H1 (cell line): ENCODE measurements at regions not wholly inside any gene's neighbourhood (a gene's known extent, or its start where the extent isn't known, plus 50 kb on each side); places are given as distances from the start of the nearest gene placed in this dataset.

Experiments
- CTCF ChIA-PET: fragments of 300-600 bp; sonication (Branson Sonifier 250); formaldehyde crosslinking; loops from one replicate; lab custom pipeline; 2021; ENCODE audit not compliant: partially characterized antibody; lab: Charles Lee
- POLR2A ChIA-PET: fragments of 300-600 bp; sonication (Branson Sonifier 250); formaldehyde crosslinking; loops from one replicate; lab custom pipeline; 2021; ENCODE audit warnings: inconsistent platforms; ENCODE audit not compliant: partially characterized antibody; lab: Charles Lee
- DNase-seq, 2 experiments: peaks; one replicate each; pipeline versions ENCODE4 v3.0.0 to v3.0.0-alpha.2; 2010 to 2022; ENCODE audit warnings: low spot score in 2 of 2, low read depth in 1 of 2, mixed read lengths in 1 of 2
- FAIRE-seq: peaks from 2 replicates; lab custom pipeline; 2011; peaks lifted over from hg19 to GRCh38; lab: Jason Lieb, UNC
- H2AFZ ChIP-seq: 2 replicates; pipeline ENCODE4 v1.8.1; 2012; ENCODE audit warnings: low read length, inconsistent platforms
- H2AK5ac ChIP-seq: 2 replicates; pipeline ENCODE4 v1.6.1; 2013; ENCODE audit warnings: low read depth, low read length
- H2BK120ac ChIP-seq: replicated peaks from 2 replicates; pipeline ENCODE3; 2013; ENCODE audit warnings: low read depth, low read length, inconsistent platforms
- H2BK12ac ChIP-seq: 2 replicates; pipeline ENCODE4 v1.6.1; 2013; ENCODE audit warnings: low read depth, low read length
- H2BK15ac ChIP-seq: 2 replicates; pipeline ENCODE4 v1.6.1; 2013; ENCODE audit warnings: low read length
- H2BK20ac ChIP-seq: 2 replicates; pipeline ENCODE4 v1.6.1; 2013; ENCODE audit warnings: low read length
- H2BK5ac ChIP-seq: 2 replicates; pipeline ENCODE4 v1.6.1; 2013; ENCODE audit warnings: low read depth, low read length
- H3K14ac ChIP-seq: 2 replicates; pipeline ENCODE4 v1.6.1; 2013; ENCODE audit warnings: inconsistent platforms; ENCODE audit not compliant: insufficient read length
- H3K18ac ChIP-seq: 2 replicates; pipeline ENCODE4 v1.6.1; 2013; ENCODE audit warnings: low read length; ENCODE audit errors: extremely low read depth
- H3K23ac ChIP-seq: 2 replicates; pipeline ENCODE4 v1.6.1; 2013; ENCODE audit warnings: inconsistent platforms; ENCODE audit not compliant: insufficient read length
- H3K23me2 ChIP-seq: 2 replicates; pipeline ENCODE4 v1.6.1; 2013; ENCODE audit warnings: low read depth, low read length
- H3K27ac ChIP-seq: 2 replicates; pipeline ENCODE4 v1.6.1; 2011; ENCODE audit warnings: low read depth, low read length, inconsistent platforms
- H3K27me3 ChIP-seq, 4 experiments: replicated peaks in 1 of 4; 1 replicate in 1 of 4; 2 replicates in 3 of 4; pipeline versions ENCODE4 v1.6.1 to v1.8.1; 2011 to 2013; ENCODE audit warnings: low read length in 3 of 4, mild to moderate bottlenecking in 3 of 4, inconsistent platforms in 2 of 4, mixed read lengths in 2 of 4, moderate library complexity in 1 of 4; ENCODE audit not compliant: control insufficient read depth in 3 of 4, insufficient read depth in 3 of 4; ENCODE audit errors: extremely low read depth in 1 of 4
- H3K36me3 ChIP-seq, 4 experiments: 2 replicates each; pipeline versions ENCODE4 v1.6.1 to v1.8.1; 2011 to 2013; ENCODE audit warnings: mild to moderate bottlenecking in 4 of 4, low read length in 3 of 4, moderate library complexity in 2 of 4, control low read depth in 1 of 4, inconsistent platforms in 1 of 4; ENCODE audit not compliant: insufficient read depth in 4 of 4, control insufficient read depth in 2 of 4
- H3K4ac ChIP-seq: replicated peaks from 2 replicates; pipeline ENCODE3; 2013; ENCODE audit warnings: low read length, low read depth, mixed read lengths, inconsistent platforms; ENCODE audit not compliant: insufficient read length
- H3K4me1 ChIP-seq, 4 experiments: replicated peaks in 1 of 4; 1 replicate in 1 of 4; 2 replicates in 3 of 4; pipeline versions ENCODE4 v1.6.1 to v1.8.1; 2011 to 2013; ENCODE audit warnings: low read length in 3 of 4, inconsistent platforms in 2 of 4, mixed read lengths in 1 of 4; ENCODE audit not compliant: insufficient read depth in 4 of 4, control insufficient read depth in 3 of 4
- H3K4me2 ChIP-seq, 2 experiments: 2 replicates each; pipeline versions ENCODE4 v1.6.1 to v1.8.1; 2011 to 2013; ENCODE audit warnings: low read depth in 2 of 2, low read length in 2 of 2, control low read depth in 1 of 2, inconsistent platforms in 1 of 2, mild to moderate bottlenecking in 1 of 2; ENCODE audit not compliant: insufficient read depth in 1 of 2
- H3K4me3 ChIP-seq, 4 experiments: fragments of 200-600, 300-600 bp in 1 of 4; sonication (generic), shearing (Covaris generic), sonication (Bioruptor Twin) in 1 of 4; 2 replicates each; pipeline versions ENCODE4 v1.5.1 to v1.8.1; 2011 to 2016; ENCODE audit warnings: low read length in 4 of 4, low read depth in 3 of 4, control low read depth in 2 of 4, inconsistent platforms in 2 of 4, mild to moderate bottlenecking in 2 of 4, mixed read lengths in 1 of 4, moderate library complexity in 1 of 4; ENCODE audit not compliant: insufficient read depth in 2 of 4; ENCODE audit errors: extremely low read depth in 1 of 4
- H3K56ac ChIP-seq: replicated peaks from 2 replicates; pipeline ENCODE3; 2013; ENCODE audit warnings: low read depth, mild to moderate bottlenecking, mixed read lengths, low read length, inconsistent platforms; ENCODE audit not compliant: insufficient read length
- H3K79me1 ChIP-seq: 2 replicates; pipeline ENCODE4 v1.6.1; 2013; ENCODE audit warnings: low read depth, low read length, control low read depth
- H3K79me2 ChIP-seq, 2 experiments: 2 replicates each; pipeline versions ENCODE4 v1.6.1 to v1.8.1; 2012 to 2013; ENCODE audit warnings: low read length in 2 of 2, mild to moderate bottlenecking in 2 of 2, inconsistent platforms in 1 of 2; ENCODE audit not compliant: insufficient read depth in 2 of 2, control insufficient read depth in 1 of 2
- H3K9ac ChIP-seq, 4 experiments: replicated peaks in 1 of 4; 1 replicate in 1 of 4; 2 replicates in 3 of 4; pipeline versions ENCODE4 v1.6.1 to v1.8.1; 2011 to 2013; ENCODE audit warnings: low read depth in 3 of 4, low read length in 3 of 4, control low read depth in 2 of 4, mild to moderate bottlenecking in 2 of 4, moderate library complexity in 2 of 4, inconsistent platforms in 1 of 4; ENCODE audit errors: extremely low read depth in 1 of 4
- H3K9me3 ChIP-seq, 2 experiments: 2 replicates each; pipeline versions ENCODE4 v1.6.1 to v1.8.1; 2012 to 2013; ENCODE audit warnings: mild to moderate bottlenecking in 2 of 2, moderate library complexity in 2 of 2, control low read depth in 1 of 2, inconsistent platforms in 1 of 2, low read depth in 1 of 2, low read length in 1 of 2, mixed read lengths in 1 of 2; ENCODE audit not compliant: insufficient read depth in 2 of 2
- H4K20me1 ChIP-seq, 2 experiments: replicated peaks in 1 of 2; 2 replicates each; pipeline versions ENCODE3 to v1.8.1; 2011 to 2013; ENCODE audit warnings: inconsistent platforms in 2 of 2, low read length in 2 of 2, mild to moderate bottlenecking in 1 of 2; ENCODE audit not compliant: insufficient read depth in 2 of 2, control insufficient read depth in 1 of 2
- H4K5ac ChIP-seq: 2 replicates; pipeline ENCODE4 v1.6.1; 2013; ENCODE audit warnings: low read length, low read depth, mixed read lengths, inconsistent platforms; ENCODE audit not compliant: insufficient read length
- H4K8ac ChIP-seq: 2 replicates; pipeline ENCODE4 v1.8.0; 2013; ENCODE audit warnings: mild to moderate bottlenecking, moderate library complexity, low read length, inconsistent platforms; ENCODE audit not compliant: insufficient read depth; ENCODE audit errors: extremely low read depth
- H4K91ac ChIP-seq: replicated peaks from 2 replicates; pipeline ENCODE3; 2013; ENCODE audit warnings: low read length, mixed read lengths, inconsistent platforms; ENCODE audit not compliant: insufficient read length
- BACH1 ChIP-seq: IDR thresholded peaks from 2 replicates; pipeline ENCODE4 v1.6.1; 2012; ENCODE audit warnings: low read length, improper control_type of control experiment
- CEBPB ChIP-seq: IDR thresholded peaks from 2 replicates; pipeline ENCODE4 v1.6.1; 2012; ENCODE audit warnings: low read depth, low read length
- CTCF ChIP-seq, 3 experiments: IDR thresholded peaks; 1 replicate in 2 of 3; 2 replicates in 1 of 3; pipeline versions ENCODE4 v1.5.1 to v1.6.1; 2011; ENCODE audit warnings: low read length in 3 of 3, mild to moderate bottlenecking in 3 of 3, inconsistent platforms in 2 of 3, low read depth in 1 of 3, moderate library complexity in 1 of 3; ENCODE audit not compliant: insufficient read depth in 1 of 3; ENCODE audit errors: control extremely low read depth in 1 of 3
- FOSL1 ChIP-seq: IDR thresholded peaks from 2 replicates; pipeline ENCODE4 v1.6.1; 2011; ENCODE audit warnings: mild to moderate bottlenecking, low read depth, low read length, moderate library complexity; ENCODE audit not compliant: insufficient read depth
- JUND ChIP-seq: IDR thresholded peaks from 2 replicates; pipeline ENCODE4 v1.6.1; 2011; ENCODE audit warnings: mild to moderate bottlenecking, improper control_type of control experiment, low read length
- KDM5A ChIP-seq: fragments of 200-600 bp; IDR thresholded peaks from 2 replicates; pipeline ENCODE4 v1.7.1; 2012; ENCODE audit warnings: mild to moderate bottlenecking, low read length, inconsistent platforms, mixed read lengths
- NANOG ChIP-seq: IDR thresholded peaks from 2 replicates; pipeline ENCODE4 v1.6.1; 2011; ENCODE audit warnings: low read length, low read depth, mild to moderate bottlenecking, inconsistent platforms; ENCODE audit not compliant: insufficient read depth, poor library complexity, severe bottlenecking
- SAP30 ChIP-seq: fragments of 300-600 bp; sonication (generic); IDR thresholded peaks from 2 replicates; pipeline ENCODE4 v1.7.1; 2012; ENCODE audit warnings: low read length, moderate library complexity, mild to moderate bottlenecking, inconsistent platforms; ENCODE audit not compliant: insufficient read depth, insufficient replicate concordance
- SIN3A ChIP-seq, 2 experiments: IDR thresholded peaks in 1 of 2; conservative IDR thresholded peaks in 1 of 2; 2 replicates each; pipeline ENCODE4 v1.6.1; 2011 to 2012; ENCODE audit warnings: low read length in 2 of 2, improper control_type of control experiment in 1 of 2, low read depth in 1 of 2, mild to moderate bottlenecking in 1 of 2
- WGBS, 2 experiments: shearing (Covaris generic) in 1 of 2; methylation state at CpG; one replicate each; pipeline versions ENCODE4 v1.1.6 to v1.1.7; 2013 to 2015; ENCODE audit warnings: low lambda C conversion rate in 2 of 2, mixed read lengths in 2 of 2, inconsistent platforms in 1 of 2, low coverage in 1 of 2, missing lambda C conversion rate in 1 of 2; ENCODE audit not compliant: insufficient replicate concordance in 2 of 2, insufficient coverage in 1 of 2, insufficient read length in 1 of 2; ENCODE audit errors: extremely low coverage in 1 of 2, missing lambda C conversion rate in 1 of 2; 5-methylcytosine and 5-hydroxymethylcytosine counted together

- Histone ChIP-seq H4K91ac (no peak overlapping the region), H3K4me2 (no peak overlapping the region), H3K9me3 (no peaks in the 10 kb centered on the region), H3K23me2 (no peaks in the 10 kb centered on the region), H3K18ac (no peak overlapping the region), H3K56ac (no peak overlapping the region), H3K79me2 (no peaks in the 10 kb centered on the region), H2AK5ac (no peak overlapping the region), H3K27me3 (no peaks in the 10 kb centered on the region), H3K79me1 (no peaks in the 10 kb centered on the region), H3K4me1 (no peaks in the 10 kb centered on the region), H3K4me3 (no peak overlapping the region), H2AFZ (no peak overlapping the region), H4K8ac (no peak overlapping the region), H3K27ac (no peak overlapping the region), H2BK15ac (no peak overlapping the region), H4K20me1 (no peaks in the 10 kb centered on the region), H2BK5ac (no peak overlapping the region), H2BK120ac (no peak overlapping the region), H2BK12ac (no peak overlapping the region), H3K9ac (no peak overlapping the region), H3K4ac (no peak overlapping the region), H4K5ac (no peak overlapping the region), H3K36me3 (no peaks in the 10 kb centered on the region), H2BK20ac (no peak overlapping the region), H3K14ac (no peak overlapping the region), H3K23ac (no peak overlapping the region)
- FAIRE-seq, result no peak
- WGBS, 2 experiments, result 90% methylated on average over 1 of the region's 1 CpG; no CpG with 5 or more reads in 1 of the 2 experiments
- no peak for DNase-seq
- ChIA-PET CTCF (no interaction called here), POLR2A (no interaction called here)
- no peak for TF ChIP-seq BACH1
- TF ChIP-seq JUND, result no peak
- no peak for TF ChIP-seq CTCF (IDR thresholded peaks at IDR 0.05; ENCODE audit: control extremely low read depth in 1 of 3, insufficient read depth in 1 of 3, low read depth in 1 of 3, low read length in 3 of 3)
- TF ChIP-seq SAP30, result no peak
- no peak for TF ChIP-seq KDM5A
- TF ChIP-seq CEBPB, result no peak
- TF ChIP-seq NANOG, result no peak
- no peak for TF ChIP-seq SIN3A (conservative IDR thresholded peaks at IDR 0.05 in 1 of 2, IDR thresholded peaks at IDR 0.05 in 1 of 2; ENCODE audit: low read depth in 1 of 2, low read length in 2 of 2)
- no peak for TF ChIP-seq FOSL1
Observed at GRCh38 chr2:149892563-149892962, 305.0 kb upstream of the MMADHC start.
